ENCODE measurements at regions not wholly inside any gene's neighbourhood (a gene's known extent, or its start where the extent isn't known, plus 50 kb on each side); places are given as distances from the start of the nearest gene placed in this dataset.

- no peak for ATAC-seq
- DNase-seq (ENCODE audit: low spot score in 2 of 2): no peak
- no peak overlapping the region for H3K27ac Mint-ChIP-seq
- no peaks in the 10 kb centered on the region for H3K36me3 Mint-ChIP-seq
- H3K9me3 Mint-ChIP-seq: peaks cover 4 to 6% of the 10 kb centered on the region in 2 donors
Measured at GRCh38 chr6:133705066-133705465, 183.8 kb upstream of the TCF21 start.

- Mint-ChIP-seq H3K36me3 (no peaks in the 10 kb centered on the region), H3K9me3 (peaks cover 2% of the 10 kb centered on the region in 2 donors), H3K27ac (no peak overlapping the region)
- ATAC-seq: no peak
- no peak for DNase-seq (ENCODE audit: low spot score in 2 of 2)
Measured at GRCh38 chr6:133705731-133706130, 183.2 kb upstream of the TCF21 start.

- DNase-seq (ENCODE audit: low spot score in 2 of 2): no peak
- Mint-ChIP-seq H3K27ac (no peak overlapping the region), H3K9me3 (no peaks in the 10 kb centered on the region), H3K36me3 (no peaks in the 10 kb centered on the region)
- peak; percentile 43 to 47 for ATAC-seq
Measured at GRCh38 chr6:133707456-133707855, 181.5 kb upstream of the TCF21 start.

GRCh38 chr6:133710826-133711225 lies 178.1 kb upstream of the TCF21 start:
- H3K9me3 Mint-ChIP-seq: no peaks in the 10 kb centered on the region
- no peaks in the 10 kb centered on the region for H3K36me3 Mint-ChIP-seq
- no peak overlapping the region for H3K27ac Mint-ChIP-seq
- ATAC-seq (peak in 1 of 2 donors; percentile 40), DNase-seq (ENCODE audit: low spot score in 2 of 2) (no peak)

GRCh38 chr6:133715270-133715669 lies 173.6 kb upstream of the TCF21 start:
- Mint-ChIP-seq H3K27ac (no peak overlapping the region), H3K9me3 (no peaks in the 10 kb centered on the region), H3K36me3 (no peaks in the 10 kb centered on the region)
- no peak for ATAC-seq
- no peak for DNase-seq (ENCODE audit: low spot score in 2 of 2)

- ATAC-seq (no peak), DNase-seq (ENCODE audit: low spot score in 2 of 2) (no peak)
- H3K9me3 Mint-ChIP-seq: peaks cover 8 to 11% of the 10 kb centered on the region in 2 donors
- H3K36me3 Mint-ChIP-seq: peaks cover 0 to 6% of the 10 kb centered on the region in 2 donors
- H3K27ac Mint-ChIP-seq: no peak overlapping the region
Measured at GRCh38 chr6:133724726-133725125, 164.2 kb upstream of the TCF21 start.

- DNase-seq (ENCODE audit: low spot score in 2 of 2) (no peak), ATAC-seq (no peak)
- no peak overlapping the region for H3K27ac Mint-ChIP-seq
- peaks cover 8 to 11% of the 10 kb centered on the region in 2 donors for H3K9me3 Mint-ChIP-seq
- peaks cover 0 to 6% of the 10 kb centered on the region in 2 donors for H3K36me3 Mint-ChIP-seq
Measured at GRCh38 chr6:133726188-133726587, 162.7 kb upstream of the TCF21 start.

GRCh38 chr6:133730881-133731280 lies 158.0 kb upstream of the TCF21 start:
- H3K27ac Mint-ChIP-seq: no peak overlapping the region
- peaks cover 5 to 8% of the 10 kb centered on the region in 2 donors for H3K9me3 Mint-ChIP-seq
- ATAC-seq (no peak), DNase-seq (ENCODE audit: low spot score in 2 of 2) (no peak)
- H3K36me3 Mint-ChIP-seq: peaks cover 0 to 6% of the 10 kb centered on the region in 2 donors

DNA sequence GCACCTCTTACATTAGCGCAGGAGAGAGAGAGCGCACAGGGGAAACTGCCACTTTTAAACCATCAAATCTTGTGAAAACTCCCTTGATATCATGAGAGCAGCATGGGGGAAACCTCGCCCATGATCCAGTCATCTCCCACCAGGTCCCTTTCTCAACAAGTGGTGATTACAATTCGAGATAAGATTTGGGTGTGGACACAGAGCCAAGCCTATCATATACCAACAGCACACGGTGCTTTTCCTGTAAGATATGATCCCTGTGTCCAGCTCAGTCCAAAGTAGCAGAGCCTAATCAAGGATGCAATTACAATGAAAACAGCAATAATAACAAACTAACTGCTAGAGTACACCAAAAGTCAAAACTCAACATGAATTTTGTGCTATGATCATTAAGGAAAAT lies 148.7 kb upstream of the TCF21 start:
- Mint-ChIP-seq H3K9me3 (no peaks in the 10 kb centered on the region), H3K27ac (no peak overlapping the region), H3K36me3 (no peaks in the 10 kb centered on the region)
- no peak for ATAC-seq
- DNase-seq (ENCODE audit: low spot score in 2 of 2): no peak

DNA sequence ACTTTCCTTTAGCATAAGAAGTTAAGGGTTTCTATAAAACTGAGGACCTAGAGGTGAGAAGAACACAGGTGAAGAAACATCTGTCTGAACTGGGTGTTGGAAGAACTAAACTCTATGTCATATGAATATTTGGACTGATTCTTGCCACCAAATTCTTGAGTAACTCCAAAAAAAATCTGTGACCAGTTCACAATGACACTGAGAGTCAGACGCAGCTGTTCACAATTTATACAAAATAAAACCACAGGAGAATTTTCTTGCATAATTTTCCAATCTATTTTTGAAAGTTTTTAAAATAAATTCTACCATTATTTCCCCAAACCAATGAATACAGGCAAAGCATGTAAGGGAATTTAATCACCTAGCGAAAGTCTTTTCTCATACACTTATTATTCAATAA lies 148.1 kb upstream of the TCF21 start:
- ATAC-seq: no peak
- Mint-ChIP-seq H3K27ac (no peak overlapping the region), H3K9me3 (no peaks in the 10 kb centered on the region), H3K36me3 (no peaks in the 10 kb centered on the region)
- no peak for DNase-seq (ENCODE audit: low spot score in 2 of 2)

DNA sequence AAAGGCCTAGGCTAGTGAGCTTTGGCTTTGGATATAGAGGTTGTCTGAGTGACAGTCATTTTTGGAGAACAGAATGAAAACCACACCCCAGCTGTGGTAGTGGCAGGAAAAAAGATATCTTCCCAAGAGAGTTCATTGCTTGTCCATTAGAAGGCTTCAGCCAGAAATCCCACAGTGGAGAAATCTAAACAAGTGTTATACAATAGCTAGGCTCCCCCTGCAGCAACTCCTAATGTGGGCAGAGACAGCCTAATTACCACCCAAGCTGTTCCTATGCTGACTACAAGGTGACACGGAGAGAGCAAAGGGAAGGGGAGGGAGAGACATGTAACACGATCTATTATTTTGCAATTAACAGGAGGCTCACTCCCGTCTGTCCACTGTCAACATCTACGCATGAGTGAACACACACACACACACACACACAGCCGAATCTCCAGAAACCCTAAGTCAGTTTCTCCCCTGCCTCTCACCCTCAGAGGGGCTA lies 147.5 kb upstream of the TCF21 start:
- ATAC-seq: no peak
- no peak for DNase-seq (ENCODE audit: low spot score in 2 of 2)
- Mint-ChIP-seq H3K9me3 (no peaks in the 10 kb centered on the region), H3K36me3 (no peaks in the 10 kb centered on the region), H3K27ac (no peak overlapping the region)

DNA sequence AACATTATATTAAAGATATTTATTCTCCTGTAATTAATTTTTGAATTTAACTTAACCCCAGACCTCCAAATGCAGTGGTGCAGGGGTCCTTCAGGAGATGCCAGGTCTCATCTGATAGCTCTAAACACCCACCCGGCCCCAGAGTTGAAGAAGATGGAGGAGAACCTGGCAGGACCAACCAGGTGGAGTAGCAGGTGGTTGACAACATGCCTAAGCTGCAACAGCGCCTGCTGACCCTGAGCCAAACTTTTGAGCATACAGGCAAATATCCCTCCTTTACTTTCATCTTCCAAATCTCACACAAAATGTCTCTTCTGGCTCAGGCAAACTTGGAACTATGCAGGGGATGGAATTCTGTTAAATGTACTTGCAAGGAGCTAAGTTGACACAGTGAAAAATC lies 145.3 kb upstream of the TCF21 start:
- ATAC-seq (no peak), DNase-seq (ENCODE audit: low spot score in 2 of 2) (no peak)
- H3K27ac Mint-ChIP-seq: no peak overlapping the region
- H3K9me3 Mint-ChIP-seq: no peaks in the 10 kb centered on the region
- no peaks in the 10 kb centered on the region for H3K36me3 Mint-ChIP-seq

DNA sequence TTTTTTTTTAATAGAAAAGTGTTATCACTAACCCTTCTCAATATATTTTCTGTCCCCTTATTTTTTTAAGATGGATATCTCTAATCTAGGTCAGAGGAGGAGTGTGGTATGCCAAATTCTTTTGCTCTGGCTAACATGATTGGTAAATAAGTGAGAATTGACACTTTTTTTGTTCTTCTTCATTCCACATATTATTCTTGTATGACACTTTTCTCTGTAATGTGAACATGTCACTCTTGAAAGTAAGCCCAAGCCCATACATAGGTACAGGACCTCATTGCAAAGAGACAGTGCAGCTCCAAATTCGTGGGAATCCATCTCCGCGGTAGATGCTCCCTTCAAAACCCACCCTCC lies 142.5 kb upstream of the TCF21 start:
- H3K9me3 Mint-ChIP-seq: no peaks in the 10 kb centered on the region
- ATAC-seq (no peak), DNase-seq (ENCODE audit: low spot score in 2 of 2) (no peak)
- H3K36me3 Mint-ChIP-seq: no peaks in the 10 kb centered on the region
- no peak overlapping the region for H3K27ac Mint-ChIP-seq

- ATAC-seq: no peak
- H3K9me3 Mint-ChIP-seq: no peaks in the 10 kb centered on the region
- H3K36me3 Mint-ChIP-seq: no peaks in the 10 kb centered on the region
- no peak overlapping the region for H3K27ac Mint-ChIP-seq
- no peak for DNase-seq (ENCODE audit: low spot score in 2 of 2)
Measured at GRCh38 chr6:133748628-133749027, 140.3 kb upstream of the TCF21 start.

DNA sequence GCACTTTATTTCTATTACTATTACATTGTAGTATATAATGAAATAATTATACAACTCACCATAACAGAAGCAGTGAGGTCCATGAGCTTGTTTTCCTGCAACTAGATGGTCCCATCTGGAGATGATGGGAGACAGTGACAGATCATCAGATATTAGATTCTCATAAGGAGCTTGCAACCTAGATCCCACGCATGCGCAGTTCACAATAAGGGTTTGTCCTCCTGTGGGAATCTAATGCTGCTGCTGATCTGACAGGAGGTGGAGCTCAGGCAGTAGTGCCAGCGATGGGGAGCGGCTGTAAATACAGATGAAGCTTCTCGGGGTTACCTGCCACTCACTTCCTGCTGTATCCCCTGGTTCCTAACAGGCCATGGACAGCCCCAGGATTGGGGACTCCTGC lies 139.5 kb upstream of the TCF21 start:
- Mint-ChIP-seq H3K36me3 (no peaks in the 10 kb centered on the region), H3K27ac (no peak overlapping the region), H3K9me3 (no peaks in the 10 kb centered on the region)
- no peak for DNase-seq (ENCODE audit: low spot score in 2 of 2)
- no peak for ATAC-seq

DNA sequence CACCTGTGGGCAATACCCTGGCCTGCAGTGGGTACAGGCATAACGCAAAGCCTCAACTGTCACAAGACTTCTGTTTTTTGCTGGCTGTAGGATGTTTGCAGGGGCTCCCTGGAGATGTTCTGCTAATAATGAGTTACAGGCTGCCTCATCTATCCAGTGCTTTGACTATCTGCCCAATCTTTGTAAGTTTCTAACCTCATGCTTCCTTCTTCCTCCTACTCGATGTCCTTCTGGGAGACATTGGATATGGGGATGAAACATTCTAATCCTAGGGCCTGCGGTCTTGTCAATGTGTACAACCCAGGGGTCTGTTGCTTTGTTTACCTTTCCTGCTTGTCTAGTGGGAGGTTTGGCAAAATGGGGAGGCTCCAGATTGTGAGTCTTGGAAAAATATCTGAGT lies 136.8 kb upstream of the TCF21 start:
- no peak for ATAC-seq
- H3K27ac Mint-ChIP-seq: no peak overlapping the region
- no peaks in the 10 kb centered on the region for H3K9me3 Mint-ChIP-seq
- H3K36me3 Mint-ChIP-seq: no peaks in the 10 kb centered on the region
- DNase-seq (ENCODE audit: low spot score in 2 of 2): no peak

DNA sequence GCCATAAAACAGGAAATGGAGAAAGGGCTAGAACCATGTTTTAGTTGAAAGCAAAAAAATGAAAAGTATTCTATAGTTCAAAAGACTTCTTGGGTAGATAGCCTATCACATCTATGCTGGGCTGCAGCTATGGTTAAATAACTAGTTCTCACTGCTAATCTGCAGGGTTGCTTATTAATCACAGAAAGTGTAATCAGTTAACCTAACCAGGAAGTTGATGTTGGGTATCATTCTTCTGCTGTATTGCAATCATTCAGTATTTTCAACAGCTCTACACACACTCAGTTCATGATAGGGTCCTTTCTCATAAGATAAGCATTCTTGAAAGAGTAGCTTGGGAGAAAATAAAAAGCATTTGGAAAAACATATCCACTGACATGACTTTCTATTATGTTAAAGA lies 135.2 kb upstream of the TCF21 start:
- Mint-ChIP-seq H3K9me3 (no peaks in the 10 kb centered on the region), H3K36me3 (no peaks in the 10 kb centered on the region), H3K27ac (no peak overlapping the region)
- DNase-seq (ENCODE audit: low spot score in 2 of 2) (no peak), ATAC-seq (no peak)

DNA sequence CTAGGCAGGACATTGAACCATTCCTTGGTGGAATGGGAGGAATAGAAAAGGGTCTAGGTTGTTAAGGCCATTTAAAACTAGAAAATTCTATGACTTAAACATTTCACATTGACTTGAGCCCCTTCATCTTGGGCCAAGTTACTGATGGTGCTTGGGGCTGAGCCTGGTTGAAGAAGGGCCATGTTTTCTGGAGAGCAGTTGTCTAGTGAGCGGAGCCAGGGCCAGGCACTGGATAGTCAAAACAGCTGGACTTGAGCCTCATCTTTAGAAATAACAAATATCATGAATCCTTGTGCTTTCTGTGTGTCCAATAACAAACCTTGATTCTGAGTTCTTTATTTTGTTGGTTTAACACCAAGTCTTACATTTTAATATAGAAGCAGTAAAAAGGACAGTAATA lies 134.6 kb upstream of the TCF21 start:
- no peak for ATAC-seq
- Mint-ChIP-seq H3K9me3 (no peaks in the 10 kb centered on the region), H3K27ac (no peak overlapping the region), H3K36me3 (no peaks in the 10 kb centered on the region)
- DNase-seq (ENCODE audit: low spot score in 2 of 2): no peak

GRCh38 chr6:133756078-133756695 lies 132.7 kb upstream of the TCF21 start:
- DNase-seq (ENCODE audit: low spot score in 2 of 2) (no peak), ATAC-seq (no peak)
- Mint-ChIP-seq H3K9me3 (no peaks in the 10 kb centered on the region), H3K27ac (no peak overlapping the region), H3K36me3 (no peaks in the 10 kb centered on the region)
